ENCODE measurements at regions not wholly inside any gene's neighbourhood (a gene's known extent, or its start where the extent isn't known, plus 50 kb on each side); places are given as distances from the start of the nearest gene placed in this dataset.
"Not testable (repeated sequence)": the region's sequence is repeated elsewhere in the genome, so short reads cannot be mapped to it uniquely, and the experiment has no call there.

DNA sequence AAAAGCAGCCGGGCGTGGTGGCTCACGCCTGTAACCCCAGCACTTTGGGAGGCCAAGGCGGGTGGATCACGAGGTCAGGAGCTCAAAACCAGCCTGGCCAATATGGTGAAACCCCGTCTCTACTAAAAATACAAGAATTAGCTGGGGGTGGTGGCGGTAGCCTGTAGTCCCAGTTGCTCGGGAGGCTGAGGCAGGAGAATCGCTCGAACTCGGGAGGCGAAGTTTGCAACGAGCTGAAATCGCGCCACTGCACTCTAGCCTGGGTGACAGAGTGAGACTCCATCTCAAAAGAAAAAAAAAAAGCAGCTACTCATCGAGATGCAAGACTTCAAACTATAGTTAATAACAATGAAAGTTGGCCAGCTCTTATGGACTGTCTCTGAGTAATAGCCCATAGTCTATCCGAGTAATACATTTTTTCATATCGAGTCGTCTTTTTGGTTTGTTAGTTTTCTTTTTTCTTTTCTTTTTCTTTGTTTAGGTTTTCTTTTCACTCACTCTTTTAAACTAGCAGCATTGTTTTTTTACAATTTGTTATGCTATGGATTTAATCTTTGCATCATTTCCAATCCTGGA lies 58.4 kb upstream of the PRR5 start:
- ATAC-seq (ENCODE audit: low FRiP score); H3K27ac ChIP-seq (ENCODE audit: low read depth in 1 of 2, low read length in 2 of 2); intact Hi-C loops (cut with DNase I); H3K9me3 ChIP-seq (ENCODE audit: control insufficient read depth, low read length); DNase-seq; H3K4me3 ChIP-seq (ENCODE audit: low read length in 2 of 2); H3K4me1 ChIP-seq (ENCODE audit: control insufficient read depth in 1 of 2, insufficient read depth in 2 of 2, low read length in 2 of 2); H3K27me3 ChIP-seq (ENCODE audit: control insufficient read depth in 1 of 2, insufficient read depth in 2 of 2, low read length in 1 of 2); H3K36me3 ChIP-seq (ENCODE audit: control insufficient read depth in 1 of 2, insufficient read depth in 2 of 2, low read length in 1 of 2): not testable (repeated sequence)
- 82 to 83% methylated on average over 19 of the region's 19 CpGs for WGBS, 2 donors

DNA sequence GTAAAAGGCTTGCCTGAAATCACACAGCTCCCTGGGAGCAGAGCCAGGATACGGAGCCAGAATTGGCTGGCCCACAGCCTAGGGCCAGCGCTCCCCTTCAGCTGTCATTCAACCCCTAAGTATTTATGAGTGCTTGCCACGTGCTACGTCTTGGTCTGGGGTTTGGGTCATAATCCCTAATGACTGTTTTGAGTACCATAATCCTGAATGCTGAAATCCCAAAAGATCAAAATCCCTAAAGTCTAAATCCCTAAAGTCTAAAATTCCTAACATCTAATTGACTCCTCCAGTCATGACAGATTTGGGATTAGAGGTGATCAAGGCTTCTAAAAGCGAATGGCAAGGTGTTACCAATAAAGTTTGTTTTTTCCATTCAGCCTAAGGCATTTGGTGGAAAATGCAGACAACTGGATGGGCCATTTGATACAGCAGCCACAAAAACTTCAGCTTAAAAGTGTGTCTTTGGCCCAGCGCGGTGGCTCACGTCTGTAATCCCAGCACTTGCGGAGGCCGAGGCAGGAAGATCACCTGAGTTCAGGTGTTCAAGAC lies 59.8 kb upstream of the PRR5 start:
- no peak overlapping the region for H3K27ac ChIP-seq (ENCODE audit: low read depth in 1 of 2, low read length in 2 of 2)
- no peaks in the 10 kb centered on the region for H3K9me3 ChIP-seq (ENCODE audit: control insufficient read depth, low read length)
- WGBS, 2 donors = 57 to 59% methylated on average over 10 of the region's 10 CpGs
- no peaks in the 10 kb centered on the region for H3K27me3 ChIP-seq (ENCODE audit: control insufficient read depth in 1 of 2, insufficient read depth in 2 of 2, low read length in 1 of 2)
- no peaks in the 10 kb centered on the region for H3K36me3 ChIP-seq (ENCODE audit: control insufficient read depth in 1 of 2, insufficient read depth in 2 of 2, low read length in 1 of 2)
- no peak overlapping the region for H3K4me3 ChIP-seq (ENCODE audit: low read length in 2 of 2)
- intact Hi-C loops (cut with DNase I) = no loop called here
- peak in 1 of 2 donors; percentile 28 for DNase-seq
- no peak for ATAC-seq (ENCODE audit: low FRiP score)
- no peaks in the 10 kb centered on the region for H3K4me1 ChIP-seq (ENCODE audit: control insufficient read depth in 1 of 2, insufficient read depth in 2 of 2, low read length in 2 of 2)

DNA sequence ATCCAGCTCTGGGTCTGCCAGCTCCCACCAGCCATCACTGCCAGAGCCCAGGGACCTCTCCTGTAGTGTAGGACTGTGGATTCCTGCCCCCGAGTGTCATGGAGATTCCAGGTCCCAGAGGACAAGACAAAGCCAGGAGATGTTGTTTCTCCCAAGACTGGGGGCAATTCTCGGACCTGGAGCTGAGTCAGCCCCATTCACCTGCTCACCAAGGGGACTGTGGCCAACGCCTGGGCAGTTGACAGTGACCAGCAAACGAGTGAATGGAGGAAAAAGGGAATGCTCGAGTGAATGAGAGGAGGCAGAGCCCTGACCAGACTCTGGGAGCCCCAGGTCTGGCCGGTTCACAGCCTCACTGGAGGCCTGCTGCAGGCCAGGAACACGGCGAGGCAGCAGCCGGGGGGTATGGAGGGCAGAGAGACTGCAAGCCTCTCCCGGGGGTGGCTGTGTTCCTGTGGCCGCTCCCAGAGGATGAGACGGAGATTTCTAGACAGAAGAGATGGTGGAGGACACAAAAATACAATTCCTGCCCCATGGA lies 61.3 kb upstream of the PRR5 start:
- ATAC-seq (ENCODE audit: low FRiP score) (no peak), DNase-seq (peak in 1 of 2 donors; percentile 39)
- Histone ChIP-seq H3K27me3 (ENCODE audit: control insufficient read depth in 1 of 2, insufficient read depth in 2 of 2, low read length in 1 of 2) (no peaks in the 10 kb centered on the region), H3K4me3 (ENCODE audit: low read length in 2 of 2) (no peak overlapping the region), H3K9me3 (ENCODE audit: control insufficient read depth, low read length) (no peaks in the 10 kb centered on the region), H3K36me3 (ENCODE audit: control insufficient read depth in 1 of 2, insufficient read depth in 2 of 2, low read length in 1 of 2) (no peaks in the 10 kb centered on the region), H3K27ac (ENCODE audit: low read depth in 1 of 2, low read length in 2 of 2) (no peak overlapping the region), H3K4me1 (ENCODE audit: control insufficient read depth in 1 of 2, insufficient read depth in 2 of 2, low read length in 2 of 2) (no peaks in the 10 kb centered on the region)
- intact Hi-C loops (cut with DNase I) = no loop called here
- 78 to 79% methylated on average over 12 of the region's 12 CpGs for WGBS, 2 donors

DNA sequence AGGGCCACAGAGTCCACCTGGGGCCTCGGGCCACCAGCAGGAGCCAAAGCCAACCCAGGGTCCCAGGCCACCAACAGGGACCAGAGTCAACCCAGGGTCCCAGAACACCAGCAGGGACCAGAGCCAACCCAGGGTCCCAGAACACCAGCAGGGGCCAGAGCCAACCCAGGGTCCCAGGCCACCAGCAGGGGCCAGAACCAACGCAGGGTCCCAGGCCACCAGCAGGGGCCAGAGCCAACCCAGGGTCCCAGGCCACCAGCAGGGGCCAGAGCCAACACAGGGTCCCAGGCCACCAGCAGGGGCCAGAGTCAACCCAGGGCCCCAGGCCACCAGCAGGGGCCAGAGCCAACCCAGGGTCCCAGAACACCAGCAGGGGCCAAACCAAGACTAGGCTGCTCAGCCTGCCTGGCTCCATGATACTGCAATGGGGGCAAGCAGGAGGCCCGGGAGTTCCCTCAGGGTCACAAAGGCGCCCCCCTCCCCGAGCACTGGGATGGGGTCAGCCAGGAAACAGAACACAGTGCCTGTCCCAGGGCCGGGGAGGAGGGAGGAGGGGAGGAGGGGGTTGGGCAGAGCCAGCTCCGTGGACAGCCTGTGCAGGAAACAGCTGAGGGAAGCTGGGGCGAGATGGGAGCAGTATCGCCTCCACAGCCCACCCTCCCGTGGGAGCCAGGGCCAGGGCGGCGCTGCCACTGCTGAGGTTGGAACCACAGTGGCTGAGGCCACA lies 62.0 kb upstream of the PRR5 start:
- H3K27me3 ChIP-seq (ENCODE audit: control insufficient read depth in 1 of 2, insufficient read depth in 2 of 2, low read length in 1 of 2) = no peaks in the 10 kb centered on the region
- H3K9me3 ChIP-seq (ENCODE audit: control insufficient read depth, low read length) = no peaks in the 10 kb centered on the region
- intact Hi-C loops (cut with DNase I) = no loop called here
- no peaks in the 10 kb centered on the region for H3K36me3 ChIP-seq (ENCODE audit: control insufficient read depth in 1 of 2, insufficient read depth in 2 of 2, low read length in 1 of 2)
- H3K4me1 ChIP-seq (ENCODE audit: control insufficient read depth in 1 of 2, insufficient read depth in 2 of 2, low read length in 2 of 2) = no peaks in the 10 kb centered on the region
- peak in 1 of 2 donors; percentile 77 for DNase-seq
- no peak overlapping the region for H3K4me3 ChIP-seq (ENCODE audit: low read length in 2 of 2)
- no peak overlapping the region for H3K27ac ChIP-seq (ENCODE audit: low read depth in 1 of 2, low read length in 2 of 2)
- ATAC-seq (ENCODE audit: low FRiP score) = no peak
- 29 to 44% methylated on average over 12 of the region's 12 CpGs for WGBS, 2 donors

DNA sequence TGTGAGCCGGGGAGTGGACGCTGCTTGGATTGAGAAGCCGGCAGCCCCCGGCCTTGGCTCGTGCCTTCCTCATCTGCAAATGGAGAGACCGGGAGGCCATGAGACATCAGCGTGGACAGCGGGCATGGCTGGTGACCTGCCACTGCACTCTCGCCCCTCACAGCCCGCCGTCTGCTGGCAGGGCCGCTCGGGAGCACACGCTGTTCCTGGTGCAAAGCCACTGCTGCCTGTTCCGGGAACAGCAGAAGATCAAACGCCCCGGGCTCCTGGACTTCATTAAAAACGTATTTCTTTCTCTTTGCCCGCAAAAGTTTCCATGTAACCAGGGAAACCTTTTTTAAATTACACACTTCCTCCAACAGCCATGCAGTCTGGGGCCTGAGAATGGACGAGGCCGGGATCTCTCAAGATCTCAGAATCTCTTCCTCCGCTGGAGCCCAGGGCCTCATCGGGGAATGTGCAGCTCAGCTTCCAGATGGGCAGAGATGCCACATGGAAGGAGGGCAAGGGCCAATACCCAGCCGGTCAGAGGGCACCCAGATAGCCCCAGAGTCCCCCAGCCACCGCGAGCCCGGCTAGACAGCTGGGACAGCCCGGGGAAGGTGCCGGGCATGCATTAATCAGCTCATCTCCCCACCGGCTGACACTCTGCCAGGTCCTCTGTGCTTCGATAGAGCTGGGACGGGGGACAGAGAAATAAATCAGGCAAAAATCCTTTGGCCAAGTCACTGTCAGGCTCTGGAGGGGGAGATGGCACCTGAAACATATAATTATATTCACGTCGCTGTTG lies 62.8 kb upstream of the PRR5 start:
- Histone ChIP-seq H3K4me1 (ENCODE audit: control insufficient read depth in 1 of 2, insufficient read depth in 2 of 2, low read length in 2 of 2) (no peaks in the 10 kb centered on the region), H3K9me3 (ENCODE audit: control insufficient read depth, low read length) (no peaks in the 10 kb centered on the region), H3K27me3 (ENCODE audit: control insufficient read depth in 1 of 2, insufficient read depth in 2 of 2, low read length in 1 of 2) (no peaks in the 10 kb centered on the region), H3K36me3 (ENCODE audit: control insufficient read depth in 1 of 2, insufficient read depth in 2 of 2, low read length in 1 of 2) (no peaks in the 10 kb centered on the region), H3K4me3 (ENCODE audit: low read length in 2 of 2) (no peak overlapping the region), H3K27ac (ENCODE audit: low read depth in 1 of 2, low read length in 2 of 2) (no peak overlapping the region)
- peak; percentile 65 to 73 for DNase-seq
- ATAC-seq (ENCODE audit: low FRiP score) = peak; percentile 69
- WGBS, 2 donors = 68 to 69% methylated on average over 34 of the region's 34 CpGs
- intact Hi-C loops (cut with DNase I) = no loop called here

DNA sequence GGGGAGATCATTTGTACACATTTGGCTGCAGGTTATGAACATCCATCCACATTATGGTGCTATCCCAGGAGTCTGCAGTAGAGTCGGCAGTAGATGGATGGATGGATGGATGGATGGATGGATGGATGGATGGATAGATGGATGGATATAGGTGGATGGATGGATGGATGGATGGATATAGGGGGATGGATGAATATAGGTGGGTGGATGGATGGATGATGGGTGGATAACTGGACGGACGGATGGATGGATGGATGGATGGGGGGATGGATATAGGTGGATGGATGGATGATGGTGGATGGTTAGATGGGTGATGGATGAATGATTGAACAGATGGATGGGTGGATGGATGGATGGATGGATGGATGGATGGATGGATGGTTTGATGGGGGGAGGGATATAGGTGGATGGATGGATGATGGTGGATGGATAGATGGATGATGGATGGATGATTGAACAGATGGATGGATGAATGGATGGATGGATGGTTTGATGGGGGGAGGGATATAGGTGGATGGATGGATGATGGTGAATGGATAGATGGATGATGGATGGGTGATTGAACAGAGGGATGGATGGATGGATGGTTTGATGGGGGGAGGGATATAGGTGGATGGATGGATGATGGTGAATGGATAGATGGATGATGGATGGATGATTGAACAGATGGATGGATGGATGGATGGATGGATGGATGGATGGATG lies 65.3 kb upstream of the PRR5 start:
- H3K4me1 ChIP-seq (ENCODE audit: control insufficient read depth in 1 of 2, insufficient read depth in 2 of 2, low read length in 2 of 2); ATAC-seq (ENCODE audit: low FRiP score); intact Hi-C loops (cut with DNase I); DNase-seq; H3K27ac ChIP-seq (ENCODE audit: low read depth in 1 of 2, low read length in 2 of 2); H3K9me3 ChIP-seq (ENCODE audit: control insufficient read depth, low read length); H3K27me3 ChIP-seq (ENCODE audit: control insufficient read depth in 1 of 2, insufficient read depth in 2 of 2, low read length in 1 of 2); H3K4me3 ChIP-seq (ENCODE audit: low read length in 2 of 2); H3K36me3 ChIP-seq (ENCODE audit: control insufficient read depth in 1 of 2, insufficient read depth in 2 of 2, low read length in 1 of 2): not testable (repeated sequence)
- WGBS, 2 donors = 96% methylated on average over 3 of the region's 3 CpGs

DNA sequence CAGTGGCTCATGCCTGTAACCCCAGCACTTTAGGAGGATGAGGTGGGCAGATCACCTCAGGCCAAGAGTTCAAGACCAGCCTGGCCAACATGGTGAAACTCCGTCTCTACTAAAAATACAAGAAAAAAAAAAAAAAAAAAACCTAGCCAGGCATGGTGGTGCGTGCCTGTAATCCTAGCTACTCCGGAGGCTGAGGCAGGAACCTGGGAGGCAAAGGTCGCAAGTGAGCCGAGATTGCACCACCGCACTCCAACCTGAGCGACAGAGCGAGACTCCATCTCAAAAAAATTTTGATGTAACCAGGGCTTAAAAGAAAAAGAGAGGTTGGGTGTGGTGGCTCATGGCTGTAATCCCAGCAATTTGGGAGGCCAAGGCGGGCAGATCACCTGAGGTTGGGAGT lies 66.4 kb upstream of the PRR5 start:
- H3K36me3 ChIP-seq (ENCODE audit: control insufficient read depth in 1 of 2, insufficient read depth in 2 of 2, low read length in 1 of 2); DNase-seq; ATAC-seq (ENCODE audit: low FRiP score); H3K4me3 ChIP-seq (ENCODE audit: low read length in 2 of 2); H3K27me3 ChIP-seq (ENCODE audit: control insufficient read depth in 1 of 2, insufficient read depth in 2 of 2, low read length in 1 of 2); intact Hi-C loops (cut with DNase I); H3K27ac ChIP-seq (ENCODE audit: low read depth in 1 of 2, low read length in 2 of 2); H3K9me3 ChIP-seq (ENCODE audit: control insufficient read depth, low read length); H3K4me1 ChIP-seq (ENCODE audit: control insufficient read depth in 1 of 2, insufficient read depth in 2 of 2, low read length in 2 of 2): not testable (repeated sequence)
- WGBS, 2 donors = 84 to 87% methylated on average over 9 of the region's 9 CpGs

Measured in aorta (tissue), 5 donors.